ENCODE measurements at regions not wholly inside any gene's neighbourhood (a gene's known extent, or its start where the extent isn't known, plus 50 kb on each side); places are given as distances from the start of the nearest gene placed in this dataset.
A peak's percentile ranks its signal among the peaks of the same experiment; 100 is the strongest.

DNA sequence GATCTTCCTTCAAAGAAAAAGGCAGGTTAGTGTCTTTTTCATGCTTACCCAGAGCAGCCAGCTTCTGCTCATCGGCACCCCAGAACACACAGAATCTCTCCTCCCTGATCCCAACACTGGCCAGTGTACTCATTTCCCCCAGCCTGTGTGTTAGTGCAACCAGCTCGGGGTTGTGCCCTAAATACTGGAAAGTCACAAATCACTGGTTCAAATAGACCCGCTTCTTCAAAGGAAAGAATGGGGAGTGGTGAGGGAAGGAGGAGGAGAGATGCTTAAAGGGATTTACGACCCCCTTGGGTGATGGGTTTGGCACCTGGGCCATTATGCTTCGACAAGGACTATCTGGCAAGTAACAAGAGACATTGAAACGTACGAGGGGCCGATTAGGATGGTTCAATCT lies 114.0 kb downstream of the FOXB1 start:
- Mint-ChIP-seq H3K4me1 (peaks cover 14% of the 10 kb centered on the region), H3K4me3 (no peak overlapping the region), H3K27me3 (peaks cover 4% of the 10 kb centered on the region), H3K36me3 (ENCODE audit: low read depth) (no peaks in the 10 kb centered on the region), H3K27ac (no peak overlapping the region), H3K9me3 (no peaks in the 10 kb centered on the region)
- ATAC-seq (replicated peaks): no peak

GRCh38 chr15:60118626-60119025 lies 114.5 kb downstream of the FOXB1 start:
- no peak overlapping the region for H3K4me3 Mint-ChIP-seq
- no peaks in the 10 kb centered on the region for H3K9me3 Mint-ChIP-seq
- no peak overlapping the region for H3K27ac Mint-ChIP-seq
- no peaks in the 10 kb centered on the region for H3K36me3 Mint-ChIP-seq (ENCODE audit: low read depth)
- H3K27me3 Mint-ChIP-seq: peaks cover 4% of the 10 kb centered on the region
- no peak for ATAC-seq (replicated peaks)
- peaks cover 14% of the 10 kb centered on the region for H3K4me1 Mint-ChIP-seq

DNA sequence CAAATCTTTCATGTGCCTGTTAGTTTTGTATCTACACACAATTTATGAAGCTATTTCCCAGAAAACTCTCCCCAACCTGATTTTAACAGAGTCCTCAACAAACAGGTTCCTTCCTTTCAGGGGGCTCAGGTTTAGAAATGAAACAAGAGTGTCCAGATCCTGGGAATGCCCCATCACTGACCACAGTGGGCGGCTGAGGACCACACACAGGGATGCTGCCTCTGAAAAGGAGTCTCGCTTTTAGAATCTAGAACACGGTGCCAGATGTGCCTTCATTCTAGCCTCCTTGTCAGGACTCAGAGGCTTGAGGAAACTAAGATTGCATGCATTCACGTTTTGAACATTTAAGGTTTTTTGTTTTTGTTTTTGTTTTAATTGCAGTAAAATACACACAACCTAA lies 115.0 kb downstream of the FOXB1 start:
- Mint-ChIP-seq H3K4me3 (no peak overlapping the region), H3K9me3 (no peaks in the 10 kb centered on the region), H3K4me1 (peaks cover 14% of the 10 kb centered on the region), H3K27ac (no peak overlapping the region), H3K27me3 (peaks cover 4% of the 10 kb centered on the region), H3K36me3 (ENCODE audit: low read depth) (no peaks in the 10 kb centered on the region)
- no peak for ATAC-seq (replicated peaks)

- H3K4me3 Mint-ChIP-seq: no peak overlapping the region
- peak overlapping the region; percentile 26 for H3K27ac Mint-ChIP-seq
- ATAC-seq (replicated peaks): no peak
- peaks cover 4% of the 10 kb centered on the region for H3K27me3 Mint-ChIP-seq
- no peaks in the 10 kb centered on the region for H3K36me3 Mint-ChIP-seq (ENCODE audit: low read depth)
- H3K9me3 Mint-ChIP-seq: no peaks in the 10 kb centered on the region
- H3K4me1 Mint-ChIP-seq: peaks cover 14% of the 10 kb centered on the region
Observed at GRCh38 chr15:60120100-60120499, 116.0 kb downstream of the FOXB1 start.

GRCh38 chr15:60121845-60122244 lies 117.7 kb downstream of the FOXB1 start:
- H3K27ac Mint-ChIP-seq: peak overlapping the region; percentile 50
- H3K9me3 Mint-ChIP-seq: no peaks in the 10 kb centered on the region
- peaks cover 13% of the 10 kb centered on the region for H3K4me1 Mint-ChIP-seq
- H3K4me3 Mint-ChIP-seq: peak overlapping the region; percentile 48
- ATAC-seq (replicated peaks): peak; percentile 97
- H3K36me3 Mint-ChIP-seq (ENCODE audit: low read depth): no peaks in the 10 kb centered on the region
- peaks cover 4% of the 10 kb centered on the region for H3K27me3 Mint-ChIP-seq

GRCh38 chr15:60122691-60123090 lies 118.6 kb downstream of the FOXB1 start:
- Mint-ChIP-seq H3K4me3 (no peak overlapping the region), H3K9me3 (no peaks in the 10 kb centered on the region)
- no peak for ATAC-seq (replicated peaks)

GRCh38 chr15:60124460-60125070 lies 120.5 kb downstream of the FOXB1 start:
- H3K27me3 Mint-ChIP-seq: no peaks in the 10 kb centered on the region
- no peak overlapping the region for H3K27ac Mint-ChIP-seq
- H3K4me3 Mint-ChIP-seq: no peak overlapping the region
- H3K36me3 Mint-ChIP-seq (ENCODE audit: low read depth): no peaks in the 10 kb centered on the region
- peaks cover 26% of the 10 kb centered on the region for H3K4me1 Mint-ChIP-seq
- H3K9me3 Mint-ChIP-seq: no peaks in the 10 kb centered on the region
- no peak for ATAC-seq (replicated peaks)

More at GRCh38 chr15:60122691-60123090, 118.6 kb downstream of the FOXB1 start:
- Mint-ChIP-seq H3K36me3 (ENCODE audit: low read depth) (no peaks in the 10 kb centered on the region), H3K4me1 (peaks cover 21% of the 10 kb centered on the region), H3K27ac (no peak overlapping the region), H3K27me3 (peaks cover 4% of the 10 kb centered on the region)

- H3K27me3 Mint-ChIP-seq: no peaks in the 10 kb centered on the region
- H3K27ac Mint-ChIP-seq: no peak overlapping the region
- H3K36me3 Mint-ChIP-seq (ENCODE audit: low read depth): no peaks in the 10 kb centered on the region
- ATAC-seq (replicated peaks): no peak
- H3K4me3 Mint-ChIP-seq: no peak overlapping the region
- no peaks in the 10 kb centered on the region for H3K9me3 Mint-ChIP-seq
- H3K4me1 Mint-ChIP-seq: peaks cover 29% of the 10 kb centered on the region
Observed at GRCh38 chr15:60125334-60125733, 121.2 kb downstream of the FOXB1 start.

DNA sequence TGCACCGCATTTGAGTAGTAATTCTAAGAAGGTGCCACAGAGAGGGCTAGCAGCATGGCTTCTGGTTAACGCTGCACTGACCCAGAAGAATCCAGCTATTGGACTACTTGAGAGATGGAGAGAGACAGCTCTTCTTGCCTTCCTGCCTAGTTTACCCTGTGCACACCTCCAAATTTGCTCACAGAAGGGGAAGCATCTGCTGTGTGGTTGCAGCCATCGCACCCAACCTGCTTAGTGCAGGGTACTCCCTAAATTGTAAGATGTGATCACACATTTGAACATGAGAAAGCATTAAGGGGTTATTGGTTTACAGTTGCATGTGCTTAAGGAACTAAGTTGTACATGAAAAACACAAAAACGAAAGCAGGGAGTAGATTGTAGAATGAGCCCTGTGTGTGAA lies 122.1 kb downstream of the FOXB1 start:
- no peaks in the 10 kb centered on the region for H3K27me3 Mint-ChIP-seq
- H3K36me3 Mint-ChIP-seq (ENCODE audit: low read depth): no peaks in the 10 kb centered on the region
- peak overlapping the region; percentile 90 for H3K27ac Mint-ChIP-seq
- peaks cover 30% of the 10 kb centered on the region for H3K4me1 Mint-ChIP-seq
- H3K9me3 Mint-ChIP-seq: no peaks in the 10 kb centered on the region
- no peak for ATAC-seq (replicated peaks)
- H3K4me3 Mint-ChIP-seq: peak overlapping the region; percentile 78

- no peaks in the 10 kb centered on the region for H3K9me3 Mint-ChIP-seq
- peaks cover 27% of the 10 kb centered on the region for H3K4me1 Mint-ChIP-seq
- ATAC-seq (replicated peaks): no peak
- no peaks in the 10 kb centered on the region for H3K36me3 Mint-ChIP-seq (ENCODE audit: low read depth)
- H3K27me3 Mint-ChIP-seq: no peaks in the 10 kb centered on the region
- H3K27ac Mint-ChIP-seq: peak overlapping the region; percentile 90
- H3K4me3 Mint-ChIP-seq: peak overlapping the region; percentile 78
Observed at GRCh38 chr15:60126661-60127060, 122.5 kb downstream of the FOXB1 start.

DNA sequence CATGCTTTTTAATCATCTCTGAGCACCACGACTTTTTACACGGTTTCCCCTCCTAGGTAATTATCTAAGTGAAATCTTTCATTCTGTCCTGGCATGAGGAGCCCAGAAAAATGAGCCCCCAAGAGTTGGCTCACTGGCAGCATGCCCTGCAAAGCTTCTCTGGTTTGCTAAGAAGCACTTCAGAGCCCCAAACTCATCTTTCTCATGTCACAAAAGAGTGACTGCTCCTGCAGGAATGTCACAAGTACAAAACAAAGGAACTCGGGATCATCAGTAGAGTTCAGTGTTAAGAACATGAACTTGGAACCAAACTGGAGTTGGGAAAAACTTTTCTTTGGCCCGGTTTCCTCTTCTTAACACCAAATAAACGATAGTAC lies 123.9 kb downstream of the FOXB1 start:
- Mint-ChIP-seq H3K27ac (peak overlapping the region; percentile 90), H3K4me3 (peak overlapping the region; percentile 78)

DNA sequence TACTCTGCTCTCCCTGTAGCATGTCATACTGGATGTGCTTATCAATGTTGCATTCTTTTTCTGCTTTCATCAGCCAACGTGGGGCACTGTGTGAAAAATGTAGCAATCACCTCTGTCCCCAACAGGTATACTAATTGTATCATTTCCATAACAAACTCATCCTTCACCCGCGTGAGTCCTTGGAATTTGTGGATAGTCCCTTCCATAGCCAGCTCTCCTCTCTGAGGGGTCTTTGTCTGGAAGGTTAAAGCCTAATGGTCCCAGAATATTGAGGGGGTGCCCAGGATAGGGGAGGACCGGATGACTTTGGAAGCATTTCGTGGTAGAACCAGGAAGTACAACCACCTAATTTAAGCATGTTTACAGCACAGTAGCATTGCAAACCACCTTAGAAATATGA lies 124.6 kb downstream of the FOXB1 start:
- Mint-ChIP-seq H3K27me3 (peaks cover 4% of the 10 kb centered on the region), H3K36me3 (ENCODE audit: low read depth) (no peaks in the 10 kb centered on the region), H3K9me3 (no peaks in the 10 kb centered on the region), H3K27ac (no peak overlapping the region), H3K4me3 (peak overlapping the region; percentile 78), H3K4me1 (peaks cover 23% of the 10 kb centered on the region)
- ATAC-seq (replicated peaks): no peak

More for the DNA sequence above, 123.9 kb downstream of the FOXB1 start:
- Mint-ChIP-seq H3K9me3 (no peaks in the 10 kb centered on the region), H3K27me3 (peaks cover 4% of the 10 kb centered on the region), H3K36me3 (ENCODE audit: low read depth) (no peaks in the 10 kb centered on the region), H3K4me1 (peaks cover 23% of the 10 kb centered on the region)
- no peak for ATAC-seq (replicated peaks)

GRCh38 chr15:60130398-60130797 lies 126.3 kb downstream of the FOXB1 start:
- Mint-ChIP-seq H3K9me3 (no peaks in the 10 kb centered on the region), H3K27me3 (peaks cover 8% of the 10 kb centered on the region), H3K4me3 (no peak overlapping the region), H3K27ac (no peak overlapping the region), H3K36me3 (ENCODE audit: low read depth) (no peaks in the 10 kb centered on the region), H3K4me1 (peaks cover 23% of the 10 kb centered on the region)
- peak; percentile 43 for ATAC-seq (replicated peaks)

DNA sequence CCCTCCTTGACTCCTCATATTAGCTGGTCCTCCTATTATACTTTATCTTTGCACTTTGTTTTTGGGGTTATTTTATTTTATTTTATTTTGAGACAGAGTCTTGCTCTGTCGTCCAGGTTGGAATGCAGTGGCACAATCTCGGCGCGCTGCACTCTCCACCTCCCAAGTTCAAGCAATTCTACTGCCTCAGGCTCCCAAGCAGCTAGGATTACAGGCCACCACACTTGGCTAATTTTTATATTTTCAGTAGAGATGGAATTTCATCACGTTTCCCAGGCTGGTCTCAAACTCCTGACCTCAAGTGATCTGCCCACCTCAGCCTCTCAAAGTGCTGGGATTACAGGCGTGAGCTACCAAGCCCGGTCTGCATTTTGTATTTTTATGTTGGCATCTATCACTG lies 126.7 kb downstream of the FOXB1 start:
- peaks cover 23% of the 10 kb centered on the region for H3K4me1 Mint-ChIP-seq
- no peak overlapping the region for H3K4me3 Mint-ChIP-seq
- ATAC-seq (replicated peaks): no peak
- H3K27me3 Mint-ChIP-seq: peaks cover 8% of the 10 kb centered on the region
- no peak overlapping the region for H3K27ac Mint-ChIP-seq
- H3K36me3 Mint-ChIP-seq (ENCODE audit: low read depth): no peaks in the 10 kb centered on the region
- no peaks in the 10 kb centered on the region for H3K9me3 Mint-ChIP-seq

GRCh38 chr15:60134609-60135008 lies 130.5 kb downstream of the FOXB1 start:
- no peak overlapping the region for H3K4me3 Mint-ChIP-seq
- H3K36me3 Mint-ChIP-seq (ENCODE audit: low read depth): no peaks in the 10 kb centered on the region
- no peaks in the 10 kb centered on the region for H3K9me3 Mint-ChIP-seq
- H3K4me1 Mint-ChIP-seq: peaks cover 4% of the 10 kb centered on the region
- H3K27me3 Mint-ChIP-seq: peaks cover 15% of the 10 kb centered on the region
- no peak overlapping the region for H3K27ac Mint-ChIP-seq
- ATAC-seq (replicated peaks): no peak

DNA sequence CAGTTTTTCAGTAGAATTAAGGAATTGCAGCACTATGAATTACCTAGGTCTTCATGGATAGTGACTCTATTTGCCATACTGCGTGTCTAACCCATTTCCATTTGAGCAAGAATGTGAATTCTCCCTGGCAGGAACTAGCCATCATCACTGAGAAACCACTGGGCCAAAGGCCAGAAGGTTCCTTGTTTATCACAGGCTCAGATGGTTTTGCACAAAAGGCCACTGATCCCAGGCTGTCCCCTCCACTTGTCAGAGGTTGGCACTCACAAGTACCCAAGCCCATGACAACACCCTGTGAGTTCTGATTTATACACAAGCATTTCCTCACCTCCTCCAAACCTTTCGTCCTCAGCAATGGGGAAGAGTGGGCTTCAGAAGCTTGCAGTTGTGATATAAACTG lies 131.8 kb downstream of the FOXB1 start:
- Mint-ChIP-seq H3K4me3 (no peak overlapping the region), H3K9me3 (no peaks in the 10 kb centered on the region), H3K4me1 (no peaks in the 10 kb centered on the region), H3K27me3 (peaks cover 19% of the 10 kb centered on the region), H3K36me3 (ENCODE audit: low read depth) (no peaks in the 10 kb centered on the region), H3K27ac (no peak overlapping the region)
- no peak for ATAC-seq (replicated peaks)
